Thoracic aorta (tissue), 2 donors: ENCODE measurements at regions not wholly inside any gene's neighbourhood (a gene's known extent, or its start where the extent isn't known, plus 50 kb on each side); places are given as distances from the start of the nearest gene placed in this dataset.

Source experiments
- ATAC-seq: fragments of 150-250 bp; one replicate; pipeline ENCODE4 v1.8.0; 2017; ENCODE audit warnings: low read depth; ENCODE audit not compliant: insufficient number of reproducible peaks, low FRiP score
- DNase-seq: peaks from one replicate; pipeline ENCODE4 v3.0.0-alpha.2; 2020; ENCODE audit warnings: low spot score
- H3K27ac ChIP-seq, 2 donors: fragments of 200-600 bp; sonication (generic); 1 replicate in 1 of 2; 2 replicates in 1 of 2; pipeline ENCODE4 v1.5.1; 2016; ENCODE audit warnings: mild to moderate bottlenecking in 2 of 2, moderate library complexity in 2 of 2
- H3K27me3 ChIP-seq: fragments of 200-600 bp; sonication (generic); replicated peaks from 2 replicates; pipeline ENCODE4 v1.6.0; 2016; ENCODE audit warnings: mild to moderate bottlenecking; ENCODE audit not compliant: insufficient read depth
- H3K36me3 ChIP-seq: fragments of 200-600 bp; sonication (generic); one replicate; pipeline ENCODE4 v1.5.1; 2016
- H3K4me1 ChIP-seq, 2 donors: fragments of 200-600 bp; sonication (generic); 1 replicate in 1 of 2; 2 replicates in 1 of 2; pipeline versions ENCODE4 v1.5.1 to v1.6.0; 2016; ENCODE audit warnings: low read depth in 2 of 2, mild to moderate bottlenecking in 1 of 2; ENCODE audit not compliant: control insufficient read depth in 1 of 2
- H3K4me3 ChIP-seq: fragments of 200-600 bp; sonication (generic); 2 replicates; pipeline ENCODE4 v1.5.1; 2016; ENCODE audit warnings: mild to moderate bottlenecking
- H3K9me3 ChIP-seq: fragments of 200-600 bp; sonication (generic); 2 replicates; pipeline ENCODE4 v1.5.1; 2016
- TF ChIP-seq, protein P1 (sequence below): fragments of 200-600 bp; sonication (generic); IDR thresholded peaks from one replicate; pipeline ENCODE4 v1.5.1; 2019; ENCODE audit warnings: antibody characterized with exemption

DNA sequence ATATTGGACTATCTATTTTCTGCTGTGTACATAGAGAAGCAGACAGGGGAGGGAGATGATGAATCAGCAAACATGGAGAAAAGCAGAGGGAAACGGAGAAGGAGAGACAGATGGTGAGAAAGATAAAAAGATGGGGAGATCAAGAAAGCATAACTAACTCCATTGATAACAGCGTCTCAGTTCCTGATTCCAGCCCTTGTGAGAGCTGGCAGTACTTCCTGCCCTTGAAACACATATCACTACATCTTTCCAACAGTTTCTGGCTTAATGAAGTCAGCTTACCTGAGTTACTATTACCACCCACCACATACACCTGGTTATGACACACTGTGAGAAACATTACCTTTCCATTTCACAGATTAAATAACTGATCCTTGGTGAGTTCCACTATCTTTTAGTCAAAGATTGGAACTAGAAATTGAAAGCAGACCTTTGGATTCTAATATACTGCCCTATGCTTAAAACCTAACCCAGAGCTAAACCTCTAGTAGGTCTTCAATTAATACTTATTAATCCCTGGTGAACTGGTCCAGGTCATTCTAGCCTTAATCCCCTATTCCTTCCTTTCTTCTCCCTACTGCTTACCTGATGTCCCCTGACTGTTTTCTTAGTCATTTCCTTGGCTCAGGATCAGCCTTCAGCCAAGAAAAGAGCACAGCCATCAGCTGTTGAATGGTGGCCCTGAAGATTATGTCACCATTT is 346.6 kb upstream of the CCL2 start:
- ATAC-seq (no peak), DNase-seq (no peak)
- Histone ChIP-seq H3K27ac (no peak overlapping the region), H3K4me3 (no peak overlapping the region), H3K36me3 (no peaks in the 10 kb centered on the region), H3K4me1 (no peaks in the 10 kb centered on the region), H3K27me3 (no peaks in the 10 kb centered on the region), H3K9me3 (no peaks in the 10 kb centered on the region)
- TF ChIP-seq, protein P1, sequence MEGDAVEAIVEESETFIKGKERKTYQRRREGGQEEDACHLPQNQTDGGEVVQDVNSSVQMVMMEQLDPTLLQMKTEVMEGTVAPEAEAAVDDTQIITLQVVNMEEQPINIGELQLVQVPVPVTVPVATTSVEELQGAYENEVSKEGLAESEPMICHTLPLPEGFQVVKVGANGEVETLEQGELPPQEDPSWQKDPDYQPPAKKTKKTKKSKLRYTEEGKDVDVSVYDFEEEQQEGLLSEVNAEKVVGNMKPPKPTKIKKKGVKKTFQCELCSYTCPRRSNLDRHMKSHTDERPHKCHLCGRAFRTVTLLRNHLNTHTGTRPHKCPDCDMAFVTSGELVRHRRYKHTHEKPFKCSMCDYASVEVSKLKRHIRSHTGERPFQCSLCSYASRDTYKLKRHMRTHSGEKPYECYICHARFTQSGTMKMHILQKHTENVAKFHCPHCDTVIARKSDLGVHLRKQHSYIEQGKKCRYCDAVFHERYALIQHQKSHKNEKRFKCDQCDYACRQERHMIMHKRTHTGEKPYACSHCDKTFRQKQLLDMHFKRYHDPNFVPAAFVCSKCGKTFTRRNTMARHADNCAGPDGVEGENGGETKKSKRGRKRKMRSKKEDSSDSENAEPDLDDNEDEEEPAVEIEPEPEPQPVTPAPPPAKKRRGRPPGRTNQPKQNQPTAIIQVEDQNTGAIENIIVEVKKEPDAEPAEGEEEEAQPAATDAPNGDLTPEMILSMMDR: no peak

DNA sequence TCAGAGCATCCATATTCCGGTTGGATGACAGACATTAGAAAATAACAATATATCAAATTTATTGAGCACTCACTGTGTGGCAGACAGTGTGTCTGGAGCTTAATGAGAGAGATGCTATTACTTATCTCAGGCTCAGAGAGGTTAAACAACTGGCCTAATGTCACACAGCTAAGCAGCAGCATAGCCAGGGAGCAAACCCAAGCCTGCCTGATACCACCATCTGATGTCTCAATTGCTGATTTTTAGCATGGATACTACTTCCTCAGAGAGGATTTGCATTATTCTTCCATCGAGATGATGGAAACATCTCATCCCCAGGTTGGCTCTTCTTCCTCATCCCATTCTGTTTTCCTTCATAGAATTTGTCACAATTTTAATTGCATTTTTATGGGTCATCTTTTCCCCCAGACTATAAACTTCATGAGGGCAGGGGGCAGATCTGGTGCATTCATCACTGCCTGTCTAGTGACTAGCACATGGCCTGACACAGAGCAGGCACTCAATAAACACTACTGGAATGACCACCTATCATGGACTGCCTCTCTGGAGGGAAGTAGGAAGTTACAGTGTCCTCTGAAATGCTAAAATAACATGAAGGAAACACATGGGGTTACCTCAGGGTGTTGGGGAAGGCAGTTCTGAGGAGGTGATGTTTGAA is 344.8 kb upstream of the CCL2 start:
- H3K9me3 ChIP-seq: no peaks in the 10 kb centered on the region
- H3K27me3 ChIP-seq: no peaks in the 10 kb centered on the region
- H3K36me3 ChIP-seq: no peaks in the 10 kb centered on the region
- H3K4me3 ChIP-seq: no peak overlapping the region
- DNase-seq (no peak), ATAC-seq (no peak)
- no peak overlapping the region for H3K27ac ChIP-seq
- TF ChIP-seq, protein P1: no peak
- H3K4me1 ChIP-seq: no peaks in the 10 kb centered on the region

DNA sequence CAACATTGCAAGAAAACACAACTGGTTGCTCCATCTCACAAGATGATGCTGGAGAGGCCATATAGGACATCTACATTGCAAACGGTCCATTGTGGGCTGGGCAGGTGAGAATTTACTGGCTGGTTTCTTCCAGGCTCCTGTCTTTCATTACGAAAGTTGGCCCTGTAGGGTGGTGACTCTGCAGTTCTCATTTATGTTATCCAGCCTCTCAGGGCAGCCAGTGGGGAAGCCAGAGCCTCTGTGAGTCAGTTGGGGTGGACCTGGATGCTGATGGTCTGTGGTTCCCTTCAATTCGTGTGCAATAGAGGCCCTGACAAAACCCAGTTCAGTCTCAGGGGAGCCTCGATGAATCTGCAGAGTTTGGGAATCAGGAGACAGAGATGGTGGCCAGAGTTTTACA is 341.0 kb upstream of the CCL2 start:
- TF ChIP-seq, protein P1: no peak
- no peak overlapping the region for H3K4me3 ChIP-seq
- no peaks in the 10 kb centered on the region for H3K27me3 ChIP-seq
- no peak overlapping the region for H3K27ac ChIP-seq
- H3K36me3 ChIP-seq: no peaks in the 10 kb centered on the region
- H3K4me1 ChIP-seq: no peaks in the 10 kb centered on the region
- DNase-seq: no peak
- no peaks in the 10 kb centered on the region for H3K9me3 ChIP-seq
- no peak for ATAC-seq

DNA sequence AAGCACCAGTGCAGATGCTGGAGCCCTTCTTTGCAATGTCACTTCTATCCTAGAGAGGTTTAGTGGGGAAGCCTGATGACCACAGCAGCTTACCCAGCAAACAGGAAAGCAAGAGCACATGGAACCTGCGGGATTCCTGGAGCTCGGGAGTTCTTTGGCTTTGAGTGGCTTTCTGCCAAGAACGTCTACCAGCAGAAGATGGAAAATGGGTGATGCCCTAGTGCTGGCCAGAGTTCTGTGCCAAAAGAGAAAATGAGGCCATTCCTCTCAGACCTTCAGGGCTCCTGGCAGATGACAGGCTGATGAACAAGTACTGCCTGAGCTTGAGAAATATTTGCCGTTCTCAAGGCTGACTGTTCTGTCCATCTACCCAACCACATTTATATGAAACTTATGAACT is 332.1 kb upstream of the CCL2 start:
- no peaks in the 10 kb centered on the region for H3K4me1 ChIP-seq
- no peak for DNase-seq
- H3K27ac ChIP-seq: no peak overlapping the region
- ATAC-seq: no peak
- H3K4me3 ChIP-seq: no peak overlapping the region
- no peaks in the 10 kb centered on the region for H3K9me3 ChIP-seq
- H3K36me3 ChIP-seq: no peaks in the 10 kb centered on the region
- no peaks in the 10 kb centered on the region for H3K27me3 ChIP-seq
- TF ChIP-seq, protein P1: no peak

DNA sequence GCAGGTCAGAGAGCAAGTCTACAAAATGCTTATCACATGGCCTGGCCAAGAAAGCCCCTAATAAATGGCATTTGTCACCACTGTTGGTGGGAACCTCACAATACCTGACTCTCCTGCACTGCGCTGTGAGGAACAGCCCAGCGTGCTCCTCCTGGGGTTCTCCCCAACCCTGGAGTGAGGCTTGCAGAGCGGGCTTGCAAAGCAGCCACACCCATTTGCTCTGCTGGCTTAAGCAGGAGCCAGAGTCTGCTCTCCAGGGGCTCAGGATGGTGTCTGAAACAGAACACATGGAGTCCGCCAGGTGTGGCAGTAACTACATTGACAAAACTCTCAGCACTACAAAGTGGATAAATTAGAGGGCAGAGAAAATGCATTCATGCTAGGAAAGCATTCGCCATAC is 331.0 kb upstream of the CCL2 start:
- Histone ChIP-seq H3K27ac (no peak overlapping the region), H3K4me1 (no peaks in the 10 kb centered on the region), H3K36me3 (no peaks in the 10 kb centered on the region), H3K27me3 (no peaks in the 10 kb centered on the region), H3K9me3 (no peaks in the 10 kb centered on the region), H3K4me3 (no peak overlapping the region)
- TF ChIP-seq, protein P1: no peak
- ATAC-seq: no peak
- DNase-seq: no peak
